Sigmoid colon (tissue), 6 donors: ENCODE measurements at regions not wholly inside any gene's neighbourhood (a gene's known extent, or its start where the extent isn't known, plus 50 kb on each side); places are given as distances from the start of the nearest gene placed in this dataset.

ENCODE experiments used
- DNase-seq: peaks from one replicate; pipeline ENCODE4 v3.0.0-alpha.2; 2019
- H3K27ac ChIP-seq, 4 donors: fragments of 200-600 bp; sonication (generic); one replicate each; pipeline ENCODE4 v1.5.1; 2016 to 2019; ENCODE audit warnings: mild to moderate bottlenecking in 1 of 4
- H3K27me3 ChIP-seq, 3 donors: fragments of 200-600 bp; sonication (generic); one replicate each; pipeline ENCODE4 v1.5.1; 2019; ENCODE audit warnings: mild to moderate bottlenecking in 1 of 3
- H3K36me3 ChIP-seq, 4 donors: fragments of 200-600 bp; sonication (generic); one replicate each; pipeline ENCODE4 v1.5.1; 2016 to 2019
- H3K4me1 ChIP-seq, 4 donors: fragments of 200-600 bp; sonication (generic); one replicate each; pipeline ENCODE4 v1.5.1; 2017 to 2019
- H3K4me3 ChIP-seq, 4 donors: fragments of 200-600 bp; sonication (generic); one replicate each; pipeline ENCODE4 v1.5.1; 2017 to 2019; ENCODE audit warnings: mild to moderate bottlenecking in 2 of 4, moderate library complexity in 1 of 4
- H3K9me3 ChIP-seq, 4 donors: fragments of 200-600 bp in 3 of 4; sonication (generic) in 3 of 4; one replicate each; pipeline versions ENCODE4 v1.5.1 to v1.6.1; 2013 to 2019
- CTCF ChIP-seq, 4 experiments: fragments of 450-650 bp in 3 of 4; fragments of 200-600 bp in 1 of 4; IDR thresholded peaks; one replicate each; pipeline ENCODE4 v1.5.1; 2016 to 2019; ENCODE audit warnings: antibody characterized with exemption in 4 of 4, mild to moderate bottlenecking in 3 of 4, moderate library complexity in 2 of 4
- EP300 ChIP-seq, 4 donors: sonication (generic); formaldehyde crosslinking; IDR thresholded peaks; one replicate each; pipeline ENCODE4 v1.6.1; 2017; ENCODE audit warnings: antibody characterized with exemption in 4 of 4
- POLR2A ChIP-seq, 2 donors: fragments of 450-650 bp; IDR thresholded peaks; one replicate each; pipeline ENCODE4 v1.6.1; 2016; ENCODE audit warnings: antibody characterized with exemption in 2 of 2, mild to moderate bottlenecking in 2 of 2, moderate library complexity in 2 of 2
- POLR2AphosphoS5 ChIP-seq, 4 donors: sonication (generic); formaldehyde crosslinking; IDR thresholded peaks; one replicate each; pipeline ENCODE4 v1.6.1; 2017; ENCODE audit warnings: antibody characterized with exemption in 4 of 4
- WGBS, 2 donors: extraction: QIAGEN DNeasy Blood & Tissue Kit; methylation state at CpG; one replicate each; pipeline ENCODE4 v1.1.7; 2013; 5-methylcytosine and 5-hydroxymethylcytosine counted together
- intact Hi-C: fragments of 100-400 bp; cut with DNase I; formaldehyde crosslinking; loops from one replicate; pipeline ENCODE4 v1.15.1; 2023
- donor health status: healthy with polysubstance abuse.
- donor health status: healthy.

GRCh38 chr7:11950281-11950680, 118.3 kb upstream of the THSD7A start:
- Histone ChIP-seq H3K27ac (no peak overlapping the region), H3K4me3 (no peak overlapping the region), H3K36me3 (no peaks in the 10 kb centered on the region), H3K4me1 (no peaks in the 10 kb centered on the region), H3K27me3 (no peaks in the 10 kb centered on the region), H3K9me3 (peaks cover 0 to 2% (median 0%) of the 10 kb centered on the region in 4 donors)
- WGBS, 2 donors: 89 to 90% methylated on average over 4 of the region's 4 CpGs
- intact Hi-C loops: no loop called here
- no peak for TF ChIP-seq POLR2AphosphoS5 (IDR thresholded peaks at IDR 0.05)
- no peak for TF ChIP-seq EP300 (IDR thresholded peaks at IDR 0.05)
- no peak for TF ChIP-seq CTCF (IDR thresholded peaks at IDR 0.05)
- no peak for TF ChIP-seq POLR2A (IDR thresholded peaks at IDR 0.05)
- DNase-seq: no peak

- TF ChIP-seq EP300 (IDR thresholded peaks at IDR 0.05) (no peak), POLR2AphosphoS5 (IDR thresholded peaks at IDR 0.05) (no peak), POLR2A (IDR thresholded peaks at IDR 0.05) (no peak), CTCF (IDR thresholded peaks at IDR 0.05) (no peak)
- Histone ChIP-seq H3K4me1 (no peaks in the 10 kb centered on the region), H3K27ac (no peak overlapping the region), H3K4me3 (no peak overlapping the region), H3K36me3 (no peaks in the 10 kb centered on the region), H3K27me3 (no peaks in the 10 kb centered on the region), H3K9me3 (no peaks in the 10 kb centered on the region)
- 90% methylated on average over 3 of the region's 3 CpGs for WGBS, 2 donors
- intact Hi-C loops: no loop called here
- no peak for DNase-seq
Measured at GRCh38 chr7:11950942-11951341, 118.9 kb upstream of the THSD7A start.

- H3K4me1 ChIP-seq: no peaks in the 10 kb centered on the region
- no peak overlapping the region for H3K4me3 ChIP-seq
- no peaks in the 10 kb centered on the region for H3K9me3 ChIP-seq
- H3K27ac ChIP-seq: no peak overlapping the region
- no peaks in the 10 kb centered on the region for H3K36me3 ChIP-seq
- TF ChIP-seq POLR2A (IDR thresholded peaks at IDR 0.05) (no peak), CTCF (IDR thresholded peaks at IDR 0.05) (no peak), POLR2AphosphoS5 (IDR thresholded peaks at IDR 0.05) (no peak), EP300 (IDR thresholded peaks at IDR 0.05) (no peak)
- intact Hi-C loops: no loop called here
- no peak for DNase-seq
- H3K27me3 ChIP-seq: no peaks in the 10 kb centered on the region
- WGBS, 2 donors: 91 to 97% methylated on average over 3 of the region's 3 CpGs
Measured at GRCh38 chr7:11951909-11952308, 119.9 kb upstream of the THSD7A start.

GRCh38 chr7:11952972-11953371, 121.0 kb upstream of the THSD7A start:
- no peak for TF ChIP-seq EP300 (IDR thresholded peaks at IDR 0.05)
- no peak for TF ChIP-seq POLR2AphosphoS5 (IDR thresholded peaks at IDR 0.05)
- TF ChIP-seq POLR2A (IDR thresholded peaks at IDR 0.05): no peak
- TF ChIP-seq CTCF (IDR thresholded peaks at IDR 0.05): no peak
- intact Hi-C loops: no loop called here
- Histone ChIP-seq H3K36me3 (no peaks in the 10 kb centered on the region), H3K4me3 (no peak overlapping the region), H3K4me1 (no peaks in the 10 kb centered on the region), H3K27ac (no peak overlapping the region), H3K9me3 (no peaks in the 10 kb centered on the region), H3K27me3 (no peaks in the 10 kb centered on the region)
- WGBS, 2 donors: 63 to 92% methylated on average over 2 of the region's 2 CpGs
- no peak for DNase-seq

GRCh38 chr7:11956991-11957390, 125.0 kb upstream of the THSD7A start:
- H3K4me3 ChIP-seq: no peak overlapping the region
- WGBS, 2 donors: 72 to 94% methylated on average over 5 of the region's 5 CpGs
- DNase-seq: no peak
- H3K27ac ChIP-seq: no peak overlapping the region
- no peaks in the 10 kb centered on the region for H3K4me1 ChIP-seq
- H3K36me3 ChIP-seq: no peaks in the 10 kb centered on the region
- H3K27me3 ChIP-seq: no peaks in the 10 kb centered on the region
- intact Hi-C loops: no loop called here
- H3K9me3 ChIP-seq: no peaks in the 10 kb centered on the region
- no peak for TF ChIP-seq EP300 (IDR thresholded peaks at IDR 0.05)
